HG03159 (cell line): ENCODE measurements at regions not wholly inside any gene's neighbourhood (a gene's known extent, or its start where the extent isn't known, plus 50 kb on each side); places are given as distances from the start of the nearest gene placed in this dataset.

Experiments used
- ATAC-seq: cut with Tn5 transposase; IDR thresholded peaks from one replicate; pipeline ENCODE4 v1.9.1; 2021; ENCODE audit warnings: mild to moderate bottlenecking, moderate library complexity; ENCODE audit not compliant: unreplicated experiment

GRCh38 chr4:129645461-129645860 is 549.5 kb downstream of the C4orf33 start:
- ATAC-seq, result no peak

DNA sequence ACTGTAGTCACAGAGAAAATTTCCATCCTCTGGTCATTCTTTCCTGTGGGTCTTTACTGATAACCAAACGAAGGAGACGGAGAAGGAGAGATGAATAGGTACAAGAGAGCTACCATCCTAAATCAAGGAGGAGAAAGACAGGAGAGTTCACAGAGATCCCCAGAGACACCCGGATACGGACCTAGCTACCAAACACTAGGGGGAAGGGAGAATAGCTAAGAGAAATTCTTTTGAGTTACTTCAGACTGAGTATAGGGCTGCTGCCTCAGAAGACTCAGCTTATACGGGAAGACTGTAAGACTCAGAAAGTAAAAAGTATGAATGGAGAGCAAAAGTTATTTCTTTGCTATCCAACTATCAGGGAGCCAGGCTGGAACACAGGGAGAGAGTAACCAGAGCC is 572.1 kb downstream of the C4orf33 start:
- ATAC-seq, result no peak

GRCh38 chr4:129672941-129673340 is 577.0 kb downstream of the C4orf33 start:
- no peak for ATAC-seq

GRCh38 chr4:129675036-129675435 is 579.1 kb downstream of the C4orf33 start:
- ATAC-seq, result no peak

- no peak for ATAC-seq
Measured at GRCh38 chr4:129676934-129677333, 581.0 kb downstream of the C4orf33 start.

GRCh38 chr4:129682586-129682985 is 586.6 kb downstream of the C4orf33 start:
- ATAC-seq, result no peak

GRCh38 chr4:129707949-129708348 is 612.0 kb downstream of the C4orf33 start:
- no peak for ATAC-seq

- no peak for ATAC-seq
Measured at GRCh38 chr4:129708784-129709183, 612.8 kb downstream of the C4orf33 start.

GRCh38 chr4:129738175-129738574 is 642.2 kb downstream of the C4orf33 start:
- ATAC-seq, result no peak

DNA sequence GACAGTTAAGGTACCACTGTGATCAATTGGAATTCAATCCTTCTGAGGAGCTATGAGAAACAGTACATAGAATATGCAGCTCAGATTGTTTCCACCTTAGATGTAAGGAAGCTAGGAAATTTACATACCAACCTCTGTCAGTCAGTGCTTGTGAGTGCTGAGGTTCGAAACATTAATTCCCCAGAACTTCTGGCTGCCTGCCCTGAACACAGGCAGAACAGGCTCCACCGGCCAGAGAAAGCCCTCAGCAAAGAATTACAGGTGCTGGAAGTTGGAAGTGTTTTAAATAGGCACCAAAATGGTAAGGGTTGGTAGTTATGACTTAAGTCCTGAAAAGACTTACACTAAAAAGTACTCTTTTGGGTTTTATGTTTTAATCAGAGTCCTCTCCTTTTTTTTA is 651.8 kb downstream of the C4orf33 start:
- ATAC-seq, result no peak

DNA sequence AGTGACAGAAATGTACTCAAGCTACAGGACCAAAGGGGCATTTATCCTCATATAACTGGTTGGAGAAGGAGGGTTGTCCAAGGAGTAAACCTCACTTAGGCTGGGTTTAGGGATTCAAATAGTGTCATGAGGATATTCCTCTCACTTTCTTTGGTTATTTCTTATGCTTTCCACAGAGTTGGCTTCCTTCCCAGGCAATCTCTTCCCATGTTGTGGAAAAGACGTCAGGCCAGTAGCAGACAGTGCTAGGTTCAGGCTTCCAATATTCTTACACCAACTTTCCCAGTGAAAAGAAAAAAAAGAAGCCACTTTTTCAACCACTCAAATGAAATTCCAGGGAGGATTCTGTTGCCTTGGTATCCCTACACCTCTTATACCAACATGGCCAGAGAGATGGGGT is 653.0 kb downstream of the C4orf33 start:
- no peak for ATAC-seq

DNA sequence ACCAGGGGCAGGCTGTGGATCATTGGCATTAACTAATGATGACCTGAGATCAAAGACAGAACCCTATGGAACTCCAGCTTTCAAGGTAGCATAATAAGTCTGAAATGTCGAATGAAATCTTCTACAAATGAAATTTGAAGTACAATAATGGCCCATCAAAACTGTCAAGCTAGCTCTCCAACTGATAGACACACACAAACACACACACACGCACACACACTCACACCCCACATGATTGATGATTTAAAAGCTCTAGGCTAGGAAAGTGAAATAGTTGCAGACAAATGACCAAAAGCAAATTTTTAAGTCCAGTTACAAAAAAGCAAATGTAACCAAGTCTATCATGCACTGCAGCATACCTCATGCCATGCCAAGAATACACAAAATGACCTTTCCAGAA is 655.7 kb downstream of the C4orf33 start:
- no peak for ATAC-seq

- ATAC-seq, result no peak
Measured at GRCh38 chr4:129783596-129783995, 687.6 kb downstream of the C4orf33 start.

DNA sequence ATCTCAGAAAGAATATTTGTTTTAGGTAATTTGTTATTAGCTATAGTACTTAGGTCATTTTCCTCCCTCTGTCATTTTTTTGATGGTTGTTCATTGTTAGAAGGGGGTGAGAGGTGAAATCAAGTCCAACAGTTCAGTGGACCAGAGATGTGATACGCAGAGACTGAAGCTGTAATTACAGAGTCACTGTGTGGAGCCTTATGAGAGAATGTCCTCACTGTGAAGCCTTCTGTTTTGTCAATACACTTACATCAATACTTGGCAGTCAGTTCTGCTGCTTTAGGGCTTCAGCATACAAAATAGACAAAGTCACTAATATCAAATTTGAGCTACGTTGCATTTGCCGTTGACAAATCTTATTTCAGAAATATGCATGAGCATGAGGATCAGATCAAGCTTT is 692.5 kb downstream of the C4orf33 start:
- no peak for ATAC-seq

GRCh38 chr4:129804461-129804981 is 708.6 kb downstream of the C4orf33 start:
- no peak for ATAC-seq

GRCh38 chr4:129806986-129807385 is 711.0 kb downstream of the C4orf33 start:
- ATAC-seq, result no peak

DNA sequence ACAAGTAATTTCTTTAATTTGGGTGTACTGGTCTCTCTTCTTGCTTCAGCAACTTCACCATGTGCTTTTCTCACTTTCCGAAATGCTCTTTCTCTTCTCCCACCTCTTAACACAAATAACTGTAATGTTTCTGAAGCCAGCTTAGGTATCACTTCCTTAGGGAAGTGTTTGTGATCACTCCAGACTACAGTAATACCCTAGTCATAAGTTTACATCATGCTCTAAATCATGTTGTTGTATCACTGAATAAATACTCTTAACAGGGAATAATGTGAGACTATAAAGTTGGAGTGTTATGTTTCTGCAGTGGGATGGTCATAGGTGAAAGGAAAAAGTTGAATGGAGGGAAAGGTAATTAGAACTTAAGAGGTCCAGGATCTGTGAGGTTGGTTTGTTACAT is 712.3 kb downstream of the C4orf33 start:
- ATAC-seq, result no peak

- no peak for ATAC-seq
Measured at GRCh38 chr4:129821073-129821472, 725.1 kb downstream of the C4orf33 start.

- ATAC-seq, result no peak
Measured at GRCh38 chr4:129821963-129822362, 726.0 kb downstream of the C4orf33 start.

GRCh38 chr4:129822701-129823100 is 726.7 kb downstream of the C4orf33 start:
- ATAC-seq, result no peak

- no peak for ATAC-seq
Measured at GRCh38 chr4:129823105-129823504, 727.2 kb downstream of the C4orf33 start.

DNA sequence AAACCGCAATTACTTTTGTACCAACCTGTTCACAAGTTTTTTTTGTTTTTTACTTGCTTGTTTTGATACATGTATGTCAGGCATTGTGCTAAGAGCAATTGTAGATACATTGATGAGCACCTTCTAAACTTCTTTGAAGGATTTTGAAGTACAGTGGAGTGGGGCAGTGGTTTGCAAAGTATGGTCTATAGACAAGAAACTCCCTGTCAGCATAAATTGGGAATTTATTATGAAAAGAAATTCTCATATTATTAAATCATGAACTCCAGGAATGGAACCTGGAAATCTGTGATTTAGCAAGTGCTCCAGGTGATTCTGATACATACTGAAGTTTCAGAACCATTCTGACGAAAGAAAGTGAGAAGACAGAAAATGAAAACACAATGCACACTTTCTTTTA is 733.4 kb downstream of the C4orf33 start:
- ATAC-seq, result no peak

- ATAC-seq, result no peak
Measured at GRCh38 chr4:129839687-129840086, 743.7 kb downstream of the C4orf33 start.

DNA sequence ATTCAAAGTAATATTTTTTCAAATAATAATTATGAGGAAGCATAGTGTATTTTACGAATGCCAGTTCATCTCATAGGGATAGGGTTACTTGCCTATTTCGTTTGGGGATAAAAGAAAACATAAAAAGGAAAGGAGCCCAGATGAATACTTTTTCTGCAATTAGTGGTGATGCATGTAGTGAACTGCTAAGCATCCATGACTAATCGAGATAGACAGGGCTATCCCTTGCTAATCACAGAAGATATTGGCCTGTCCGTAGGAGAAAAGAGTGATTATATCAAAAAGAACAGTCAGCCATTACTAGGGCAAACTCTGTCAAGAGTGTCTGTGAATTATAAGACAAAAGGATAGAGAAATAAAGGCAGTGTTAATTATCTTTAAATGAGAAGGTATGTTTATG is 746.1 kb downstream of the C4orf33 start:
- ATAC-seq, result no peak
